ENCODE measurements at regions not wholly inside any gene's neighbourhood (a gene's known extent, or its start where the extent isn't known, plus 50 kb on each side); places are given as distances from the start of the nearest gene placed in this dataset.

GRCh38 chr13:55347528-55347927 lies 1793.2 kb upstream of the PRR20A start:
- H3K27me3 ChIP-seq (ENCODE audit: control insufficient read depth, insufficient read depth, low read length), result no peaks in the 10 kb centered on the region
- CTCF ChIA-PET, result no interaction called here
- H3K27ac ChIP-seq (ENCODE audit: low read depth, low read length), result no peak overlapping the region
- POLR2A ChIA-PET, result no interaction called here
- no peaks in the 10 kb centered on the region; the same call in 1 of the 2 replicates for H3K9me3 ChIP-seq (ENCODE audit: control insufficient read depth, insufficient read depth, low read length)
- no peak for TF ChIP-seq CTCF (IDR thresholded peaks at IDR 0.05; ENCODE audit: low read depth, low read length)
- no peak overlapping the region for H3K4me3 ChIP-seq (ENCODE audit: low read depth, low read length)
- DNase-seq (ENCODE audit: low read depth, low spot score), result no peak

DNA sequence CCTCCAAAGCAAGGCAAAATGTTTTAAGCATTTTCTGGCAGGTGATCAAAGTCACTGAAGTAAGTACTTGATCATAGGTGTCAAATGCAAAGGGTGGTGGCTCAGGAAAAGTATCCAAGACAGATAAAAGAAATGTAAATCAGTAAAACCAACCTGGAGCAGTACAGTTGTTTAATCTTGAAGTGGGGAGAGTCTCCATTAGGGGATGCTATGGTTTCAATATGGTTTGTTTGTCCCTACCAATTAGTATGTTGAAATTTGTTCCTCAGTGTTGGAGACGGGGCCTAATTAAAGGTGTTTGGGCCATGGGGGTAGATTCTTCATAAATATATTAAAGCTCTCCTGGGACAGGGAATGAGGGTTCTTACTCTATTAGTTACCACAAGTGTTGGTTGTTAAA lies 1781.7 kb upstream of the PRR20A start:
- POLR2A ChIA-PET, result no interaction called here
- CTCF ChIA-PET, result no interaction called here

DNA sequence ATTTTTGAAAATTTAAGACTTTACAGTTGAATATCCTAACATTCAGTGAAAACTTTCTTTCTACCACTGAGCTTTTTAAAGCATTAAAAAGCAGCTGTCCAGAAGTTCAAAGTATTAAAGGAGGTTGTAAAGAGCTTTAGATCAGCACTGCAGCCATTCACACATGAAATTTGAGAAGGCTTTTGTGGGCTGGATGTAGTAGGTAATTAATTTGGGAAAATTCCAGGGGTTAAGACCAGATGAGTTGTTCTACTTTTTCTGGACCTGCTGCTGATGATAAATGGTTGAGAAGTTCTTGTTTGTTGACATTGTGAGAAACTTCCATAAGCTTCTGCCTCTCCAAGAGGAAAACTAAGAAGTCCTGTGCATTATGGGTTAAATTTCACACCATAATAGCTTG lies 1779.6 kb upstream of the PRR20A start:
- ChIA-PET CTCF (no interaction called here), POLR2A (no interaction called here)
- no peak overlapping the region for H3K4me3 ChIP-seq (ENCODE audit: low read depth, low read length)
- no peak for DNase-seq (ENCODE audit: low read depth, low spot score)
- TF ChIP-seq CTCF (IDR thresholded peaks at IDR 0.05; ENCODE audit: low read depth, low read length), result no peak
- H3K9me3 ChIP-seq (ENCODE audit: control insufficient read depth, insufficient read depth, low read length), result peaks cover 12% of the 10 kb centered on the region; the same call in 1 of the 2 replicates
- no peak overlapping the region for H3K27ac ChIP-seq (ENCODE audit: low read depth, low read length)
- H3K27me3 ChIP-seq (ENCODE audit: control insufficient read depth, insufficient read depth, low read length), result no peaks in the 10 kb centered on the region

More for the DNA sequence above, 1781.7 kb upstream of the PRR20A start:
- H3K4me3 ChIP-seq (ENCODE audit: low read depth, low read length), result no peak overlapping the region
- H3K27ac ChIP-seq (ENCODE audit: low read depth, low read length), result no peak overlapping the region
- peaks cover 12% of the 10 kb centered on the region; the same call in 1 of the 2 replicates for H3K9me3 ChIP-seq (ENCODE audit: control insufficient read depth, insufficient read depth, low read length)
- TF ChIP-seq CTCF (IDR thresholded peaks at IDR 0.05; ENCODE audit: low read depth, low read length), result no peak
- DNase-seq (ENCODE audit: low read depth, low spot score), result no peak
- no peaks in the 10 kb centered on the region for H3K27me3 ChIP-seq (ENCODE audit: control insufficient read depth, insufficient read depth, low read length)

GRCh38 chr13:55366676-55367075 lies 1774.0 kb upstream of the PRR20A start:
- POLR2A ChIA-PET, result no interaction called here
- CTCF ChIA-PET, result no interaction called here
- no peak overlapping the region for H3K27ac ChIP-seq (ENCODE audit: low read depth, low read length)

DNA sequence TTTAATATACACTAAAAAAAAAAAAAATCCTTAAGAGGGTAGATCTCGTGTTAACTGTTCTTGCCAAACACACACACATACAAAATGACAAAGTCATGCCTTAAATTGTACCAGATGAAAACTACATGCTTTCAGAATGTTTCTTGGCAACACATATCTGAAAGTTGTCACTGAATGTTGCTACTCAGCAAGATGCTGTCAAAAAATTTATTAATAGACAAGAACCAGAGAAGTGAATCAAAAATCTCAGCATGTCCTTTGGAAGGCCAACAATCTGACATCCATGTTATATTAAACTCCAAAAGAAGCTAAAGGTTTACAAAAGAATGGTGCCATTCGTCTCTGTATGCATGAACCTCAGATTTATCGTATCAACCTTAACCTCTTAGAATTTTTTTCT lies 1746.2 kb upstream of the PRR20A start:
- ChIA-PET POLR2A (no interaction called here), CTCF (no interaction called here)
- DNase-seq (ENCODE audit: low read depth, low spot score), result no peak
- peaks cover 4% of the 10 kb centered on the region; the same call in 1 of the 2 replicates for H3K9me3 ChIP-seq (ENCODE audit: control insufficient read depth, insufficient read depth, low read length)
- no peaks in the 10 kb centered on the region for H3K27me3 ChIP-seq (ENCODE audit: control insufficient read depth, insufficient read depth, low read length)
- no peak for TF ChIP-seq CTCF (IDR thresholded peaks at IDR 0.05; ENCODE audit: low read depth, low read length)
- H3K27ac ChIP-seq (ENCODE audit: low read depth, low read length), result no peak overlapping the region
- H3K4me3 ChIP-seq (ENCODE audit: low read depth, low read length), result no peak overlapping the region

More at GRCh38 chr13:55366676-55367075, 1774.0 kb upstream of the PRR20A start:
- no peak for DNase-seq (ENCODE audit: low read depth, low spot score)
- Histone ChIP-seq H3K27me3 (ENCODE audit: control insufficient read depth, insufficient read depth, low read length) (no peaks in the 10 kb centered on the region), H3K9me3 (ENCODE audit: control insufficient read depth, insufficient read depth, low read length) (peaks cover 5% of the 10 kb centered on the region; the same call in 1 of the 2 replicates), H3K4me3 (ENCODE audit: low read depth, low read length) (no peak overlapping the region)
- TF ChIP-seq CTCF (IDR thresholded peaks at IDR 0.05; ENCODE audit: low read depth, low read length), result no peak

All from AG04450 (cell line).